DND-41 (cell line): ENCODE measurements at regions not wholly inside any gene's neighbourhood (a gene's known extent, or its start where the extent isn't known, plus 50 kb on each side); places are given as distances from the start of the nearest gene placed in this dataset.

Source experiments
- CTCF ChIP-seq: IDR thresholded peaks from 2 replicates; pipeline ENCODE4 v1.5.1; 2012; ENCODE audit warnings: borderline replicate concordance, low read length, moderate library complexity, mild to moderate bottlenecking; ENCODE audit not compliant: poor library complexity, severe bottlenecking; ENCODE audit errors: extremely low read depth
- EZH2 ChIP-seq: IDR thresholded peaks from 3 replicates; pipeline ENCODE4 v1.6.1; 2012; ENCODE audit warnings: borderline replicate concordance, low read depth, mild to moderate bottlenecking, moderate library complexity, low read length, inconsistent platforms; ENCODE audit not compliant: severe bottlenecking

DNA sequence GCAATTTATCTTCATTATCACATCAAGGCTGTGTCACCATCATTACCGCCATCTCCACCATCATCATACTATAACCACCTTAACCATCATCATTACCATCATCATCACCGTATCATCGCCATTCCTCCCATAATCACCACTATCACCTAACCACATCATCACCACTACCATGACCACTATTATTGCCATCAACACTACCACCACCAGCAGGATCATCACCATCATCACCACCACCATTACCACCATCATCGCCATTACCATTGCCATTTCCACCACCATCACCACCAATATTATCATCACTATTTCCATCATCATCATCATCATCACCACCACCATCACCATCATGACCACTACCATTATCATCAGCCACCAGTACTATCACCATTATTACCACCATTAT is 314.4 kb downstream of the CYP26B1 start:
- TF ChIP-seq EZH2: no peak
- TF ChIP-seq CTCF: no peak
